GM12878 (cell line): ENCODE measurements at regions not wholly inside any gene's neighbourhood (a gene's known extent, or its start where the extent isn't known, plus 50 kb on each side); places are given as distances from the start of the nearest gene placed in this dataset.

ENCODE experiments used
- ATAC-seq: fragments of 200-7000 bp; cut with Tn5 transposase; 3 replicates; pipeline ENCODE4 v1.9.1; 2020; ENCODE audit warnings: mild to moderate bottlenecking, moderate library complexity
- BruUV-seq: library from RNA; stranded (reverse); fragments of 400-500 nt; replicated peaks from 2 replicates; lab custom pipeline; 2021; lab: Mats Ljungman, UMichigan
- CTCF ChIA-PET: fragments of 300-600 bp; sonication (Branson Sonifier 250); formaldehyde crosslinking; extraction: SDS; loops from one replicate; lab custom pipeline; 2021; ENCODE audit warnings: inconsistent platforms; lab: Yijun Ruan, JAX
- POLR2A ChIA-PET: fragments of 350-600 bp; formaldehyde crosslinking; extraction: SDS; loops from one replicate; lab custom pipeline; 2021; ENCODE audit warnings: inconsistent platforms; lab: Charles Lee
- RAD21 ChIA-PET: fragments of 300-600 bp; sonication (Branson Sonifier 250); formaldehyde crosslinking; loops from one replicate; lab custom pipeline; 2023; ENCODE audit warnings: antibody characterized with exemption; ENCODE audit not compliant: unreplicated experiment; lab: Charles Lee
- SMC1A ChIA-PET: fragments of 300-600 bp; sonication (Branson Sonifier 250); formaldehyde crosslinking; loops from one replicate; lab custom pipeline; 2023; ENCODE audit not compliant: unreplicated experiment, uncharacterized antibody; lab: Charles Lee
- DNase-seq: peaks from one replicate; pipeline ENCODE4 v3.0.0-alpha.2; 2011; ENCODE audit warnings: low read depth, low spot score
- FAIRE-seq: peaks from 3 replicates; lab custom pipeline; 2011; peaks lifted over from hg19 to GRCh38; lab: Jason Lieb, UNC
- H2AFZ ChIP-seq: 2 replicates; pipeline ENCODE4 v1.6.0; 2011; ENCODE audit warnings: low read depth, low read length, control low read depth; ENCODE audit not compliant: control insufficient read depth
- H3K27ac ChIP-seq: 2 replicates; pipeline ENCODE4 v1.5.1; 2011; ENCODE audit warnings: control low read depth; ENCODE audit not compliant: control insufficient read depth, insufficient read depth
- H3K27me3 ChIP-seq, 2 experiments: replicated peaks in 1 of 2; 2 replicates each; pipeline versions ENCODE4 v1.6.0 to v1.6.1; 2011; ENCODE audit warnings: low read length in 1 of 2; ENCODE audit not compliant: control insufficient read depth in 2 of 2, insufficient read depth in 2 of 2
- H3K36me3 ChIP-seq, 2 experiments: 2 replicates each; pipeline ENCODE4 v1.5.1; 2011; ENCODE audit warnings: low read length in 1 of 2; ENCODE audit not compliant: control insufficient read depth in 2 of 2, insufficient read depth in 2 of 2
- H3K4me1 ChIP-seq: 2 replicates; pipeline ENCODE4 v1.6.1; 2011; ENCODE audit warnings: mild to moderate bottlenecking, low read length, moderate library complexity, mixed read lengths; ENCODE audit not compliant: control insufficient read depth, insufficient read depth
- H3K4me2 ChIP-seq: 2 replicates; pipeline ENCODE4 v1.6.0; 2011; ENCODE audit warnings: control low read depth; ENCODE audit not compliant: control insufficient read depth, insufficient read depth
- H3K4me3 ChIP-seq: fragments of 200-600 bp; sonication (generic); 2 replicates; pipeline ENCODE4 v1.5.1; 2016
- H3K79me2 ChIP-seq: 2 replicates; pipeline ENCODE4 v1.6.0; 2011; ENCODE audit warnings: low read length; ENCODE audit not compliant: control insufficient read depth, insufficient read depth
- H3K9ac ChIP-seq: 2 replicates; pipeline ENCODE4 v1.8.0; 2011; ENCODE audit warnings: low read length, control low read depth, mixed read lengths; ENCODE audit not compliant: control insufficient read depth, insufficient read depth
- H3K9me3 ChIP-seq: replicated peaks from 3 replicates; pipeline ENCODE4 v1.5.1; 2011; ENCODE audit warnings: mild to moderate bottlenecking, low read length; ENCODE audit not compliant: control insufficient read depth, insufficient read depth
- H4K20me1 ChIP-seq: 2 replicates; pipeline ENCODE4 v1.6.0; 2011; ENCODE audit not compliant: control insufficient read depth, insufficient read depth
- ATF3 ChIP-seq: IDR thresholded peaks from 2 replicates; pipeline ENCODE4 v1.6.1; 2011; ENCODE audit warnings: low read depth, mild to moderate bottlenecking, low read length, moderate library complexity, borderline replicate concordance; ENCODE audit errors: extremely low read depth
- BCLAF1 ChIP-seq: fragments of 450-650 bp; IDR thresholded peaks from 2 replicates; pipeline ENCODE4 v1.6.1; 2017; ENCODE audit warnings: antibody characterized with exemption, mild to moderate bottlenecking, moderate library complexity
- BRCA1 ChIP-seq: IDR thresholded peaks from 2 replicates; pipeline ENCODE4 v1.6.1; 2011; ENCODE audit warnings: low read depth, low read length, improper control_type of control experiment
- E4F1 ChIP-seq: fragments of 450-650 bp; IDR thresholded peaks from 2 replicates; pipeline ENCODE4 v1.6.1; 2018; ENCODE audit warnings: borderline replicate concordance, mild to moderate bottlenecking; ENCODE audit not compliant: partially characterized antibody
- ELK1 ChIP-seq: IDR thresholded peaks from 2 replicates; pipeline ENCODE4 v1.6.1; 2012; ENCODE audit warnings: low read depth, low read length, improper control_type of control experiment
- EP300 ChIP-seq, 2 experiments: fragments of 150-350 bp in 1 of 2; IDR thresholded peaks; 2 replicates each; pipeline ENCODE4 v1.6.1; 2011 to 2012; ENCODE audit warnings: low read depth in 2 of 2, low read length in 2 of 2, borderline replicate concordance in 1 of 2, improper control_type of control experiment in 1 of 2, inconsistent platforms in 1 of 2; ENCODE audit not compliant: control insufficient read depth in 1 of 2
- GATAD2B ChIP-seq: fragments of 450-650 bp; conservative IDR thresholded peaks from 2 replicates; pipeline ENCODE4 v1.6.1; 2017; ENCODE audit warnings: low read depth, mild to moderate bottlenecking, moderate library complexity
- HDAC6 ChIP-seq: fragments of 200-600 bp; sonication (generic); IDR thresholded peaks from one replicate; pipeline ENCODE4 v1.8.0; 2017; ENCODE audit warnings: antibody characterized with exemption; ENCODE audit not compliant: unreplicated experiment
- IRF3 ChIP-seq: fragments of 450-650 bp; IDR thresholded peaks from 2 replicates; pipeline ENCODE4 v1.6.1; 2014; ENCODE audit warnings: mild to moderate bottlenecking
- MEF2A ChIP-seq: IDR thresholded peaks from 2 replicates; pipeline ENCODE4 v1.6.1; 2011; ENCODE audit warnings: low read depth, mild to moderate bottlenecking, low read length, moderate library complexity; ENCODE audit not compliant: insufficient read depth
- SIX5 ChIP-seq: IDR thresholded peaks from 2 replicates; pipeline ENCODE4 v1.6.1; 2011; ENCODE audit warnings: mild to moderate bottlenecking, low read depth, low read length, moderate library complexity; ENCODE audit not compliant: severe bottlenecking
- SREBF1 ChIP-seq: IDR thresholded peaks from 2 replicates; pipeline ENCODE4 v1.6.1; 2012; ENCODE audit warnings: mild to moderate bottlenecking, low read length
- SUZ12 ChIP-seq: fragments of 200-600 bp; sonication (generic); IDR thresholded peaks from one replicate; pipeline ENCODE4 v1.6.1; 2018; ENCODE audit warnings: antibody characterized with exemption, mild to moderate bottlenecking; ENCODE audit not compliant: unreplicated experiment
- TAF1 ChIP-seq: IDR thresholded peaks from 2 replicates; pipeline ENCODE4 v1.6.1; 2011; ENCODE audit warnings: mild to moderate bottlenecking, low read depth, low read length, borderline replicate concordance
- in situ Hi-C: fragments of 300-500 bp; cut with MboI; formaldehyde crosslinking; loops from 9 replicates; pipeline ENCODE4 v1.14.3; 2018; ENCODE audit warnings: mixed read lengths
- intact Hi-C: fragments of 100-400 bp; cut with micrococcal nuclease; formaldehyde crosslinking; loops from one replicate; pipeline ENCODE4 v1.14.2; 2022; ENCODE audit not compliant: unreplicated experiment

GRCh38 chr1:162974810-162975209 lies 94.4 kb upstream of the RGS4 start:
- RAD21 ChIA-PET, result no interaction called here
- Histone ChIP-seq H3K79me2 (no peaks in the 10 kb centered on the region), H3K27ac (no peak overlapping the region), H3K4me3 (no peak overlapping the region), H2AFZ (no peak overlapping the region), H4K20me1 (no peaks in the 10 kb centered on the region), H3K36me3 (no peaks in the 10 kb centered on the region), H3K9me3 (no peaks in the 10 kb centered on the region), H3K4me2 (no peak overlapping the region), H3K27me3 (no peaks in the 10 kb centered on the region), H3K9ac (no peak overlapping the region), H3K4me1 (no peaks in the 10 kb centered on the region)
- SMC1A ChIA-PET, result no interaction called here
- DNase-seq, result no peak
- no peak for ATAC-seq
- CTCF ChIA-PET, result no interaction called here
- intact Hi-C loops (no loop called here), in situ Hi-C loops (loop anchor here (25.0 kb wide), 1 partner anchor 88 kb away; no protein-coding TSS in a partner anchor)
- BruUV-seq, result no TSS peak
- no peak for FAIRE-seq
- no peak for TF ChIP-seq HDAC6
- no peak for TF ChIP-seq SIX5
- TF ChIP-seq ELK1, result no peak
- TF ChIP-seq MEF2A, result no peak
- no peak for TF ChIP-seq E4F1
- no peak for TF ChIP-seq IRF3
- no peak for TF ChIP-seq BRCA1
- TF ChIP-seq GATAD2B, result no peak
- TF ChIP-seq SUZ12, result no peak
- no peak for TF ChIP-seq ATF3
- TF ChIP-seq TAF1, result no peak
- TF ChIP-seq BCLAF1, result no peak
- no peak for TF ChIP-seq SREBF1
- TF ChIP-seq EP300 (IDR thresholded peaks at IDR 0.05; ENCODE audit: borderline replicate concordance in 1 of 2, control insufficient read depth in 1 of 2, low read depth in 2 of 2, low read length in 2 of 2), result no peak
- POLR2A ChIA-PET, result no interaction called here
